LNCAP (cell line): ENCODE measurements at regions not wholly inside any gene's neighbourhood (a gene's known extent, or its start where the extent isn't known, plus 50 kb on each side); places are given as distances from the start of the nearest gene placed in this dataset.

ENCODE experiments used
- TF ChIP-seq, protein P1 (sequence below): fragments of 450-650 bp; IDR thresholded peaks from 2 replicates; pipeline ENCODE4 v1.5.1; 2017; ENCODE audit warnings: mild to moderate bottlenecking

DNA sequence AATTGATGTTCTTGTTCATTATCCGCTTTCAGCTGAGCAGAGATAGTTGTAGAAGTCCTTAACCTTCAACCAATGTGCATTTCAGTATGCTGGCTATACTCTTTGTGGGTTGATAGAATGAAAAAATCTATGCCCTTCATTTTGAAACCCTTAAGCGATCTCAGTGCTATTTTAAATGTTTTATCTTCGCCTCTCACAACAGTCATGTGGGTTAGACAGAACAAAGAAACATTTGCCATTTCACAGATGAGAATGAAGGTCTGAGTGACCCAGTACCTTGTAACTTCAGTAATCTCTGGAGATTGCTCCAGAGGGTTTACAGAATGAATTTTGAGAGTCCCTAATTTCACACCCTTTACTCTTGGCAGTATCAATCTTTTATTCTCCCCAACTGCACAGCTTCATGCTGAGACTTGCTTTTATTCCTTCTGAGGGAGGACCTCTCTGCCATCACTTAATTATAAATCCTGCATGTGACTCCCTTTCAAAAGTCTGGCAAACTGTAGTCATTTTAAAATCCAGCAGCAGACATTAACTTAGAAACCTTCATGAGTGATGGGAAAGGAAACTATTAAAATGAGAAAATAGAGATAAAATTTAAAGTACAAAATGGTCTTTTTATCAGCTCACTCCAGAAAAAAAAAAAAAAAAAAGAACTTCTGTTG, 921.5 kb downstream of the RAB28 start:
- TF ChIP-seq, protein P1, sequence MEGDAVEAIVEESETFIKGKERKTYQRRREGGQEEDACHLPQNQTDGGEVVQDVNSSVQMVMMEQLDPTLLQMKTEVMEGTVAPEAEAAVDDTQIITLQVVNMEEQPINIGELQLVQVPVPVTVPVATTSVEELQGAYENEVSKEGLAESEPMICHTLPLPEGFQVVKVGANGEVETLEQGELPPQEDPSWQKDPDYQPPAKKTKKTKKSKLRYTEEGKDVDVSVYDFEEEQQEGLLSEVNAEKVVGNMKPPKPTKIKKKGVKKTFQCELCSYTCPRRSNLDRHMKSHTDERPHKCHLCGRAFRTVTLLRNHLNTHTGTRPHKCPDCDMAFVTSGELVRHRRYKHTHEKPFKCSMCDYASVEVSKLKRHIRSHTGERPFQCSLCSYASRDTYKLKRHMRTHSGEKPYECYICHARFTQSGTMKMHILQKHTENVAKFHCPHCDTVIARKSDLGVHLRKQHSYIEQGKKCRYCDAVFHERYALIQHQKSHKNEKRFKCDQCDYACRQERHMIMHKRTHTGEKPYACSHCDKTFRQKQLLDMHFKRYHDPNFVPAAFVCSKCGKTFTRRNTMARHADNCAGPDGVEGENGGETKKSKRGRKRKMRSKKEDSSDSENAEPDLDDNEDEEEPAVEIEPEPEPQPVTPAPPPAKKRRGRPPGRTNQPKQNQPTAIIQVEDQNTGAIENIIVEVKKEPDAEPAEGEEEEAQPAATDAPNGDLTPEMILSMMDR = no peak

DNA sequence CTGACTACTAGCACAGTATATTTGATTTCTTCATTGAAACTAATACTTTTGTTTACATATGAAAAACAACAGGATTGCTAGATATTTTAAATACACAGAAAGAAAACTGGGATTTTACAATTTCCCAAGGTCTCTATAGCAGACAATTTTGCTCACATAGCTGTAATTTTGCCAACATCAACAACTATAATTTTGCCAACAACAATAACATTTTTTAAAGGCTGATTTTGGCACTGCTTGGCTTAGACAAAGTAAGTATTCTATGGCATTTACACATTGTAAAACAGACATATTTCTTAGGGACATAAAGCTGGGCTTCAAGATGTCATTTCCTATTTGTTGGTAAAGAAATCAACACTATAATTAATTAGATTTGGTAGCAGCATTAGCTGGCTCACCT, 922.1 kb downstream of the RAB28 start:
- TF ChIP-seq, protein P1 = no peak

DNA sequence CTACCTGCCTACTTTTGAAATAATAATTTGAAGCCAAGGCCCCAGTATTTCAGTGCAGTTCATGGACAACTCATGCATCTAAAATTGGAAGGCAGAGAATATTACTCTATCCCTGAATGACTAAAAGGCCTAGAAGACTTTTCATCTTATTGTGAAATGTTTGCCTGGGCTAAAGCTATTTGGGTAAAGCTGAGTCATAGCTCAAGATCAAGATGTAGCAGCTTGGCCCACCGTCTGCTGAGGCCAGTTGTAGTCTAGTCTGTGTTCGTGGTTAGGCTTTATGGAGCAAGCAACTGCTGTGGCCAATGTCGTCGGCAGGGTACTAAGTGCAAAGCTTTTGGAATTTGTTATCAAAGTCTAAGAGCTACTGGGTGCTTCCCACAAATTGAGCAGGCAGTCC, 929.1 kb downstream of the RAB28 start:
- TF ChIP-seq, protein P1 = no peak

GRCh38 chr4:12548678-12549077, 935.5 kb downstream of the RAB28 start:
- TF ChIP-seq, protein P1 = no peak

DNA sequence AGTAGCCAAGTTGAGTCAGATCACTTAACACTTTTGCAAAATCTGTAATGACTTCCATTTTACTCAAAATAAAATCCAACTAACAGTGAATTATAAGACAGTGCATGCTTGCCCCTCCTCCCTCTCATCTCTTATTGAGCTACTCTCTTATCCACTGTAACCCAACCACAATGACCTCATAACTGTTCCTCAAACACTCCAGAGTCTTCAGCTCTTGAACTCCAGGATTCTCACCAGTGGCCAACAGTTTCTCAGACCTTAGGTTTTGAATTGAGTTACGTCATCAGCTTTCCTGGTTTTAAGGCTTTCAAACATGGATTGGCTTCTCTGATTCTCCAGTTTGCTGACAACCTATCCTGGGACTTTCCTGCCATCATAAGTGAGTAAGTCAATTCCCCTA, 938.3 kb downstream of the RAB28 start:
- TF ChIP-seq, protein P1 = no peak

GRCh38 chr4:12538162-12538561, 946.0 kb downstream of the RAB28 start:
- TF ChIP-seq, protein P1 = no peak

GRCh38 chr4:12534684-12535083, 949.5 kb downstream of the RAB28 start:
- TF ChIP-seq, protein P1 = no peak

GRCh38 chr4:12519426-12519825, 964.7 kb downstream of the RAB28 start:
- TF ChIP-seq, protein P1 = no peak
